GM21576 (cell line): ENCODE measurements at regions not wholly inside any gene's neighbourhood (a gene's known extent, or its start where the extent isn't known, plus 50 kb on each side); places are given as distances from the start of the nearest gene placed in this dataset.

Experiments used
- ATAC-seq: cut with Tn5 transposase; IDR thresholded peaks from one replicate; pipeline ENCODE4 v1.9.1; 2021; ENCODE audit warnings: mild to moderate bottlenecking, moderate library complexity; ENCODE audit not compliant: unreplicated experiment

DNA sequence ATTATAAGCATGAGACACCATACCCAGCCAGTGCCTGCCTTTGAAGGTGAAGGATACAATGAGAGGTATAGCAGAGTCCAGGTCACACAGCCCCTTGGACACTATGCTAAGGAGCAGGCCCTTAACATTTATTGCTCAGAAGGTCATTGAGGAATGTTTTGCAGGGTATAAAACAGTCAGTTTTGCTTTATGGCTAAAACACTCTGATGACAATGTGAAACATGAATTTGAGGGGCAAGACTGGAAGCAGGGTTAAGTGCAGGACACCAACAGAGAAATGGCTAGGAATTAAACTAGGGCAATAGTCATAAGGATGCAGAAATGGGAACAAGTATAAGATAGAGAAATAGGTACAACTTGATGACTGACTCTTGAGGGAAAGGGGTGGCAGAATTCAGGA is 141.1 kb downstream of the METTL4 start:
- ATAC-seq = no peak

- ATAC-seq = no peak
Measured at GRCh38 chr18:2431806-2432205, 139.5 kb downstream of the METTL4 start.

GRCh38 chr18:2433366-2433765 is 137.9 kb downstream of the METTL4 start:
- no peak for ATAC-seq

- ATAC-seq = no peak
Measured at GRCh38 chr18:2441544-2441943, 129.8 kb downstream of the METTL4 start.

GRCh38 chr18:2442006-2442405 is 129.3 kb downstream of the METTL4 start:
- ATAC-seq = no peak

DNA sequence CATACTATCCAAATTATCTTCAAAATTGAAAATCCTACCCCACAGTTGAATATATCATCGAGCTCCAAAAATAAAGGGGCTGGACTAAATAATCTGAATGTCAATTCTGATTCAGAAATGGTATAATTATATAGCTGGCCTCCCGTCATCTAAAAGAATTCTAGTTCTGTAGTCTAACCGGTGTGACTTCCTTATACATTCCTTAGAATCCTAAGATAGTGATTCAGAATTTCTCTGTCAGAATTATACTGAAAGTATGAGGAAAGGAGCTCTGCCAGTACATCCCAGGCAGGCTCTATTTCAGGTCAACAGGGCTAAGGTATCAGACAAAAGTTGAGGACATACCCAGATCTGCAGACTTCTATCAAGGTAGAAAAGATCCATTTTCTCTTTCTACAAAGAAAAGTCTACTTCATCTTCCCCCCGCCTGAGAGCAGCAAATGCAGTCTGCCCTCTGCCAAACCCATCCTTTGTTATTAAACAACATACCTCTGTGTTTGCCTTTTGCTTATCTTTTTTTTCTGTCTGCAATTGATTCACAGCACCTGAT is 128.5 kb downstream of the METTL4 start:
- ATAC-seq = no peak

GRCh38 chr18:2444201-2444875 is 127.0 kb downstream of the METTL4 start:
- ATAC-seq = no peak

DNA sequence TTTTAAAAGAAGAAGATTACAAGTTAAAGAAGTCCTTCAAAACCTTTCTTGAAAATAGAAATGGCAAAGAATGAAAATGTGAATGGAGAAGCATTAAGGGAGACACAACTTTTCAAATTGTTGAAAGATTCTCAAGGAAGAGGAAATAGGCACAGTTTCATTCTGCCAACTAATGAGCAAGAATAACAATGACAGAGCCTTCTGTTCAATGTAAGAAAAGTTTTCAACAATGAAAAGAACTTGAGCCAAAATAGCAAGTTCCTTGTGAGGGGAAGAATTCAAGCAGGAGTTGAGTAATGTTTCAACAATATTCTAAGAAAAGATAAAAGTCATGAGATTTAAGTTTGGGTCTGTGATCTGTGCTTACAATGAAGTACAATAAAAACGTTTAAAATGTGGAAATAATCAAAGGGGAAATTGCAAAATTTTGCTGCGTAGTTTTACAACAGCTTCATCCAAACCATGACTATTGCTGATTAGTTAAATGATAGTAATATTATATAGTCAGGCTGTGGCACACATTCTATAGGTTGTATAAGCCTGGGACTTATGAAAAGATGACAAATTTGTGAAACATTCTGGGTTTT is 122.6 kb downstream of the METTL4 start:
- no peak for ATAC-seq

GRCh38 chr18:2451556-2451955 is 119.7 kb downstream of the METTL4 start:
- ATAC-seq = no peak

- ATAC-seq = no peak
Measured at GRCh38 chr18:2459886-2460285, 111.4 kb downstream of the METTL4 start.

DNA sequence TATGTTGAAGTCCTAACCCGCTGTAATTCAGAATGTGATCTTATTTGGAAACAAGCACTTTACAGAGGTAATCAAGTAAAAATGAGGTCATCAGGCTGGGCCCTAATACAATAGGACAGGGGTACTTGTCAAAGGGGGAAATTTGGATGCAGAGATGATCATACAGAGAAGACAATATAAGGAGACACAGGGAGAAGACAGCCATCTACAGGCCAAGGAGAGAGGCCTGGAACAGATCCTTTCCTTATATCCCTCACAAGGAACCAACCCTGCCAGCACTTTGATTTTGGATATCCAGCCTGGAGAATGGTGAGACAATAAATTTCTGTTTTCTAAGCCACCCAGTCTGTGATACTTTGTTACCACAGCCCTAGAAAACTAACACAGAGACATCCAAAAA is 104.3 kb downstream of the METTL4 start:
- no peak for ATAC-seq

- no peak for ATAC-seq
Measured at GRCh38 chr18:2468051-2468450, 103.3 kb downstream of the METTL4 start.

DNA sequence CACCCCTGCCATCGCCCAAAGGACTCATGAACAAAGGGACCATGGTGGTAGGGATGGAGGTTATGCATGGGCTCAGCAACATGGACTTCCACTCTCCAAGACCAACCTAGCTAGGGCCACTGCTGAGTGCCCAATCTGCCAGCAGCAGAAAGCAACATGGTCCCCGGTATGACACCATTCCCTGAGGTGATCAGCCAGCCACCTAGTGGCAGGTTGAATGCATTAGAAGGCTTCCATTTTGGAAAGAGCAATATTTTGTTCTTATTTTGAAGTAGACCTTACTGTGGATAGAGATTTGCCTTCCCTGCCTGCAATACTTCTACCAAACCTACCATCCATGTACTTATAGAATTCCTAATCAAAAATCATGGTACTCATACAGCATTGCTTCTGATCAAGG is 99.8 kb downstream of the METTL4 start:
- ATAC-seq = no peak

DNA sequence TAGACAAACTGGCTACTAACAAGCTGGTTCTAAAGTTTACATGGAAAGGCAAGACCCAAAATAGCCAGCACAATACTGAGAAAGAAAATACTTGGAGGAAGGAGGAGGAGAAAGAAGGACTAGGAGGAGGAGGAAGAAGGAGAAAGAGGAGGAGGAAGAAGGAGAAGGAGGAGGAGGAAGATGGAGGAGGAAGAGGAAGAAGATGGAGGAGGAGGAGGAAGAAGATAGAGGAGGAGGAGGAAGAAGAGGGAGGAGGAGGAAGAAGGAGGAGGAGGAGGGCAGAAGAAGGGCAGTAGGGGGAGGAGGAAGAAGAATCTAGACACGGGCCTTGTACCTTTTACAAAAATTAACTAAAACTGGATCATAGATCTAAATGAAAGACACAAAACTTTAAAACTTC is 92.6 kb downstream of the METTL4 start:
- no peak for ATAC-seq

GRCh38 chr18:2480536-2480935 is 90.8 kb downstream of the METTL4 start:
- ATAC-seq = no peak

DNA sequence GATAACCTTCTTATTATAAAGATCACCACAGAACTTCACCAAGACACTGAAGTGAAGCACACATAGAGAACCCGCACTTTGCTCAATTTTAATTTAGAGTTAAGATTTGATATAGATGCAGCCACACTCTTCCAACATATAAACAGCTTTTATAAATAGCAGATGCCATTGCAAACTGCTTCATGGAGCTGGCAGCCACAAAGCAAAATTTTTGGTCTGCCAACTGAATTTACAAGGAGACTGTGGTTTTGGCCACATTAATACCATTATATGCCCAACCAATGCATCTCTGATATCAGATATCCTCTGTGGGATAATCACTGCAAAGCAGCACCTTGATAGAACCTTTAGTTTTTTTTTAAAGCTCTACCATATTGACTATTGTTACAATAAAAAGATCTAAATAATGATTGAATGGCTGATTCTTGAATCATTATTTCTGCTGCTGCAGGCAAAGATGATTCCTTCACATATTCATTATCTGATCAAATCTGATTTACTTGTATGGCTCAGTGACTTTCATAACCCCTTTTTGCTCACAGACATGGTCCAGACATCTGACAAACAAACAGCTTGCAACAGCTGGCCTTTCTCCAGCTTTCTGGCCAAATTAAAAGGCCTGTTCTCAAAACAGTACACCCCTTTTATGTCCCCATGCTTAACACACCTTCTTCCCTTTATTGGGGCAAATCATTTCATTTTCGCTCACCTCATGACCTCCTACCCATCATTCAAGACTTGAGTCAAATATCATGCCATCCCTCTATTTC is 88.4 kb downstream of the METTL4 start:
- ATAC-seq = no peak

- ATAC-seq = no peak
Measured at GRCh38 chr18:2485983-2486382, 85.3 kb downstream of the METTL4 start.

- ATAC-seq = no peak
Measured at GRCh38 chr18:2486426-2486825, 84.9 kb downstream of the METTL4 start.
